Mesenchymal stem cell (in vitro differentiated cells and primary cell): ENCODE measurements at regions not wholly inside any gene's neighbourhood (a gene's known extent, or its start where the extent isn't known, plus 50 kb on each side); places are given as distances from the start of the nearest gene placed in this dataset.

ENCODE experiments used
- DNase-seq: peaks from one replicate; pipeline ENCODE4 v3.0.0-alpha.2; 2013
- H2AFZ ChIP-seq: one replicate; pipeline ENCODE4 v1.6.1; 2013; ENCODE audit warnings: low read depth, mild to moderate bottlenecking, control low read depth, inconsistent platforms, low read length, moderate library complexity
- H2AK5ac ChIP-seq: 2 replicates; pipeline ENCODE4 v1.6.1; 2013; ENCODE audit warnings: low read length, moderate library complexity, mild to moderate bottlenecking, inconsistent platforms; ENCODE audit not compliant: severe bottlenecking
- H2BK120ac ChIP-seq: one replicate; pipeline ENCODE4 v1.6.1; 2013; ENCODE audit warnings: low read depth, mild to moderate bottlenecking, inconsistent platforms, low read length, moderate library complexity
- H2BK12ac ChIP-seq, 2 experiments: one replicate each; pipeline ENCODE4 v1.6.1; 2013; ENCODE audit warnings: inconsistent platforms in 2 of 2, low read length in 2 of 2, mild to moderate bottlenecking in 2 of 2, moderate library complexity in 2 of 2, control low read depth in 1 of 2
- H2BK15ac ChIP-seq: one replicate; pipeline ENCODE4 v1.6.1; 2013; ENCODE audit warnings: mild to moderate bottlenecking, low read depth, inconsistent platforms; ENCODE audit not compliant: poor library complexity, severe bottlenecking
- H2BK5ac ChIP-seq: 2 replicates; pipeline ENCODE4 v1.6.1; 2013; ENCODE audit warnings: low read depth, mild to moderate bottlenecking, low read length, control low read depth, inconsistent platforms; ENCODE audit not compliant: poor library complexity, severe bottlenecking
- H3K14ac ChIP-seq, 2 experiments: one replicate each; pipeline ENCODE4 v1.6.1; 2013; ENCODE audit warnings: inconsistent platforms in 2 of 2, low read length in 2 of 2, control low read depth in 1 of 2, mild to moderate bottlenecking in 1 of 2, moderate library complexity in 1 of 2
- H3K18ac ChIP-seq, 2 experiments: one replicate each; pipeline ENCODE4 v1.6.1; 2013; ENCODE audit warnings: inconsistent platforms in 2 of 2, low read length in 2 of 2, control low read depth in 1 of 2, low read depth in 1 of 2, mild to moderate bottlenecking in 1 of 2
- H3K23ac ChIP-seq, 2 experiments: one replicate each; pipeline ENCODE4 v1.6.1; 2013; ENCODE audit warnings: inconsistent platforms in 2 of 2, low read length in 2 of 2, mild to moderate bottlenecking in 2 of 2, moderate library complexity in 2 of 2, control low read depth in 1 of 2
- H3K27ac ChIP-seq: 2 replicates; pipeline ENCODE4 v1.5.1; 2013; ENCODE audit warnings: mild to moderate bottlenecking, moderate library complexity, low read length, control low read depth, inconsistent platforms; ENCODE audit not compliant: poor library complexity, severe bottlenecking
- H3K27me3 ChIP-seq, 2 experiments: 2 replicates each; pipeline versions ENCODE4 v1.6.1 to v1.7.0; 2013; ENCODE audit warnings: low read length in 2 of 2, mild to moderate bottlenecking in 2 of 2, moderate library complexity in 2 of 2, control low read depth in 1 of 2, inconsistent platforms in 1 of 2; ENCODE audit not compliant: control insufficient read depth in 1 of 2, insufficient read depth in 1 of 2
- H3K36me3 ChIP-seq, 2 experiments: 2 replicates each; pipeline versions ENCODE4 v1.6.1 to v1.7.0; 2013; ENCODE audit warnings: low read length in 2 of 2, control low read depth in 1 of 2, inconsistent platforms in 1 of 2, low read depth in 1 of 2, mild to moderate bottlenecking in 1 of 2; ENCODE audit not compliant: insufficient read depth in 2 of 2, control insufficient read depth in 1 of 2
- H3K4ac ChIP-seq, 2 experiments: one replicate each; pipeline ENCODE4 v1.6.1; 2013; ENCODE audit warnings: inconsistent platforms in 2 of 2, low read length in 2 of 2, mild to moderate bottlenecking in 2 of 2, moderate library complexity in 2 of 2, control low read depth in 1 of 2, low read depth in 1 of 2
- H3K4me1 ChIP-seq: 2 replicates; pipeline ENCODE4 v1.6.1; 2013; ENCODE audit warnings: low read depth, low read length, control low read depth; ENCODE audit not compliant: control insufficient read depth, insufficient read depth
- H3K4me2 ChIP-seq: 2 replicates; pipeline ENCODE4 v1.6.1; 2013; ENCODE audit warnings: low read length, mild to moderate bottlenecking, inconsistent platforms; ENCODE audit not compliant: poor library complexity, severe bottlenecking
- H3K4me3 ChIP-seq, 2 experiments: 2 replicates each; pipeline versions ENCODE4 v1.5.1 to v1.7.0; 2013; ENCODE audit warnings: low read length in 2 of 2, mild to moderate bottlenecking in 2 of 2, control low read depth in 1 of 2, low read depth in 1 of 2; ENCODE audit not compliant: insufficient read depth in 1 of 2
- H3K79me1 ChIP-seq: replicated peaks from 2 replicates; pipeline ENCODE4 v1.6.1; 2013; ENCODE audit warnings: mild to moderate bottlenecking, control low read depth, low read length, inconsistent platforms; ENCODE audit not compliant: poor library complexity, severe bottlenecking
- H3K9ac ChIP-seq: 2 replicates; pipeline ENCODE4 v1.7.0; 2013; ENCODE audit warnings: mild to moderate bottlenecking, low read length, moderate library complexity
- H3K9me3 ChIP-seq: 2 replicates; pipeline ENCODE4 v1.7.0; 2013; ENCODE audit warnings: mild to moderate bottlenecking, low read length; ENCODE audit not compliant: control insufficient read depth
- H4K8ac ChIP-seq: one replicate; pipeline ENCODE4 v1.6.1; 2013; ENCODE audit warnings: inconsistent platforms, mild to moderate bottlenecking, low read length, moderate library complexity
- H4K91ac ChIP-seq: one replicate; pipeline ENCODE4 v1.6.1; 2013; ENCODE audit warnings: mild to moderate bottlenecking, low read length, inconsistent platforms
- WGBS: methylation state at CpG from one replicate; pipeline ENCODE4 v1.1.7; 2013; ENCODE audit warnings: mixed read lengths; 5-methylcytosine and 5-hydroxymethylcytosine counted together

DNA sequence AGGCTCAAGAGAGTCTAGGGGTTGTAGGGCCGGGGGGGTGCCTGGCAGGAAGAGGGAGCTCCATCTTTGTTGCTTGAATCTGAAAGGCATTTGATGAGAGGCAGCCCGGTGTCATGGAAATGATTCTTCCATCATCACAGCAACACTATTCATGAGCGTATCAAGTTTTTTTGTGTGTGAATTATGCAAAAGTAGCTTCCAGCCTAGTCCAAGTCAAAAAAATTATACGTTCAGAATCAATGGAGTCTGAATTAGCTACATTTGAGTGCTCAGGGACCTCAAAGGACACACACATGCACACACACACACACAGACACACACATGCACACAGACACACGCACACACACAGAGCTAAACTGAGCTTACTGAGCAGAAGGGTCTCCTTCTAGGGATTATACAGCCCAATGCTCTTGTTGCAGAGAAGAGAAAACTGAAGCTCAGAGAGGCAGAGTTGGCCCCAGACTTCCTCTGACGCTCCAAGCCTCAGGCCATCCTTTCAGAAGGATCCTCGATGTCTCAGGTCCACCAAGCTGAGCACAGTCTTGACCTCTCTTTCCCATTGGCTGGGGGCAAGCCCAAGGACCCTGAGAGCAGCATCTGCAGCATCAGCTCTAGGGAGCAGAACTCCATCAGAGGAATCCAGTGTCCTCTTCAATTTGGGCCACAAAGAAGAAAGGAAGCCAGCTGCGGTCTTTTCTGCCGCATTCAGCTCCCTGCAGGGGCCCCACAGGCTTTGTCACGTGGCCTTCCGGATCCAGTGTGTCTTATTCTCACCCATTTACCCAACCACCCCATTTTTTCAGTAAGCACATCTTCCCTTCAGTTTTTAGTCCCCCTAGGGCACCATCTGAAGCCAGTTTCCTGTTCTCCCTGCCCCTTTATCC lies 228.0 kb downstream of the UACA start:
- 82% methylated on average over 9 of the region's 11 CpGs for WGBS
- no peak overlapping the region for H2AFZ ChIP-seq
- no peak overlapping the region for H3K23ac ChIP-seq
- no peak overlapping the region for H3K4me2 ChIP-seq
- no peak overlapping the region for H4K91ac ChIP-seq
- no peaks in the 10 kb centered on the region for H3K36me3 ChIP-seq
- peaks cover 63 to 99% of the 10 kb centered on the region in 2 experiments for H3K27me3 ChIP-seq
- H2AK5ac ChIP-seq = no peak overlapping the region
- no peak overlapping the region for H2BK120ac ChIP-seq
- no peak overlapping the region for H2BK12ac ChIP-seq
- H3K9ac ChIP-seq = no peak overlapping the region
- H3K4ac ChIP-seq = no peak overlapping the region
- H2BK15ac ChIP-seq = no peak overlapping the region
- no peak overlapping the region for H3K27ac ChIP-seq
- no peak overlapping the region for H3K14ac ChIP-seq
- no peak for DNase-seq
- no peak overlapping the region for H3K4me3 ChIP-seq
- H3K9me3 ChIP-seq = no peaks in the 10 kb centered on the region
- H3K18ac ChIP-seq = no peak overlapping the region
- peaks cover 4% of the 10 kb centered on the region for H3K4me1 ChIP-seq
- H3K79me1 ChIP-seq = no peaks in the 10 kb centered on the region
- H2BK5ac ChIP-seq = no peak overlapping the region
- H4K8ac ChIP-seq = no peak overlapping the region

DNA sequence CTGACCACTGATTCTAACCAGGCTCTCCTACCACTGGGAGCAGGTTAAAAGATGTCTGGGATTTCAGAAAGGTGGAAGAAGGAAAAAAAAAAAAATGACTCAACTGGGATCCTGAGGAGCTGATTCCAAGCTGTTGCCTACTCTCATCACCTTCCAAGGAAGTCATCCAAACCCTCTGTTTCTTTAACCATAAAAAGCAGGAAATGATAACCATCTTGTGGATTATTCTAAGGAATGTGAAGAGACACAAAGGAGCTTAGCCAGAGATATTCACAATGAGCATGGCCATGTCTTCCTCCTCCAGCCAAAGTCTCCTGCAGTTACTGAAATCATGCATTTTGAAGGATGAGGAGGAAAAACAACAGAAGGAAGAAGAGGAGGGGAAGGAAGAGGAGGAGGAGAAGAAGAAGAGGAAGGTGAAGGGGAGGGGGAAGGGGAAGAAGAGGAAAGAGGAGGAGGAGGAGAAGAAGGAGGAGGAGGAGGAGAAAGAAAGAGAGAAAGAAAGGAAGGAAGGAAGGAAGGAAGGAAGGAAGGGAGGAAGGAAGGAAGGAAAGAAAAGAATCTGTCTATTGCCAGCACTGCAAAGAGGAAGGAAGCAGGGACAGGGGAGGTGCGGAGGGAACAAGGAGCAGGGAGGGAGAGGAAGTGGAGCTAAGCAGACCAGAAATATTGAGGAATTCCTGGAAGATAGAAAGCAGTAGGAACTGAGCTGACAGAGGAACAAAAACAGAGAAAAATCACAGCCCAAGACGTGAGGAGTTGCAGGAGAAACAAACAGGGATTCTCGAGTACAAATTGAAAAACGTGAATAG lies 229.2 kb downstream of the UACA start:
- no peak overlapping the region for H3K27ac ChIP-seq
- DNase-seq = no peak
- H3K4ac ChIP-seq = no peak overlapping the region
- H3K4me2 ChIP-seq = no peak overlapping the region
- no peak overlapping the region for H4K91ac ChIP-seq
- no peak overlapping the region for H3K23ac ChIP-seq
- no peak overlapping the region for H3K18ac ChIP-seq
- H2BK120ac ChIP-seq = no peak overlapping the region
- no peaks in the 10 kb centered on the region for H3K79me1 ChIP-seq
- H3K36me3 ChIP-seq = no peaks in the 10 kb centered on the region
- H2BK5ac ChIP-seq = no peak overlapping the region
- no peak overlapping the region for H3K14ac ChIP-seq
- H3K27me3 ChIP-seq = peaks cover 56 to 99% of the 10 kb centered on the region in 2 experiments
- no peaks in the 10 kb centered on the region for H3K9me3 ChIP-seq
- no peak overlapping the region for H3K4me3 ChIP-seq
- H3K4me1 ChIP-seq = peaks cover 4% of the 10 kb centered on the region
- no peak overlapping the region for H2BK12ac ChIP-seq
- no peak overlapping the region for H3K9ac ChIP-seq
- no peak overlapping the region for H4K8ac ChIP-seq
- no peak overlapping the region for H2AK5ac ChIP-seq
- 76% methylated on average over 4 of the region's 4 CpGs for WGBS
- no peak overlapping the region for H2BK15ac ChIP-seq
- H2AFZ ChIP-seq = no peak overlapping the region

DNA sequence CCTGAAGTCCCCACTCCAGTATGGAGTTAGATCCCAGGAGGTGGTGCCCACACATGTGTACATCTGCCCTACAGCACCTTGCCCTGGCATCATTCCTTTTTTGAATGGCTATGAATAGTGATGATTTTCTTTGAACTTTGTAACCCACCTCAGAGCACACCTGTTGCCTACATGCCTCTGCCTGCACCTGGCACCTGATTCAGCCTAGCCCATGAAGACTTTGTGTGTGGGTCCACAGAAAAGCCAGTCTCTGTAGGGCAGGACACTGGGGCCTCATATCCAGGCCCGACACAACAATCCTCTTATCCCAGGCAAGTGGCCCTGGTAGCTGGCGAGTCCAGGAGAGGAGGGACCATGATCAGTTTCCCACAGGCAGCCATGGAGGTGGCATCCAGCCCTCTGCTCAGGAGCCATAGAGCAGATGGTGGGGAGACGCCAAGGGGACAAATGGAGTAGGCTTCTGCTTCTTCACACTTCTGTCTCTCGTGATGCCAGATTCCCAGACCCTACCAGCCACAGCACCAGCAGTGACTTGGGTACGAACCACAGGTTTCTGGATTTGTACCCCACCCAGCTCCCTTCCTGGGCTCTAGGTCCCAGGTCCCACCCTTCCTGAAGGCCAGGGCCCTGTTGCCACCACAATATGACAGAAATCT lies 230.7 kb downstream of the UACA start:
- peaks cover 2% of the 10 kb centered on the region for H3K4me1 ChIP-seq
- H4K91ac ChIP-seq = no peak overlapping the region
- DNase-seq = no peak
- H2AFZ ChIP-seq = no peak overlapping the region
- H3K27me3 ChIP-seq = peaks cover 51 to 99% of the 10 kb centered on the region in 2 experiments
- H3K4ac ChIP-seq = no peak overlapping the region
- no peak overlapping the region for H3K18ac ChIP-seq
- no peak overlapping the region for H3K23ac ChIP-seq
- H3K14ac ChIP-seq = no peak overlapping the region
- no peak overlapping the region for H3K4me2 ChIP-seq
- WGBS = 93% methylated on average over 5 of the region's 5 CpGs
- no peak overlapping the region for H2BK12ac ChIP-seq
- no peak overlapping the region for H3K9ac ChIP-seq
- H3K9me3 ChIP-seq = no peaks in the 10 kb centered on the region
- H3K36me3 ChIP-seq = no peaks in the 10 kb centered on the region
- no peak overlapping the region for H2AK5ac ChIP-seq
- H2BK120ac ChIP-seq = no peak overlapping the region
- no peaks in the 10 kb centered on the region for H3K79me1 ChIP-seq
- H3K27ac ChIP-seq = no peak overlapping the region
- H2BK15ac ChIP-seq = no peak overlapping the region
- no peak overlapping the region for H4K8ac ChIP-seq
- H3K4me3 ChIP-seq = no peak overlapping the region
- no peak overlapping the region for H2BK5ac ChIP-seq

DNA sequence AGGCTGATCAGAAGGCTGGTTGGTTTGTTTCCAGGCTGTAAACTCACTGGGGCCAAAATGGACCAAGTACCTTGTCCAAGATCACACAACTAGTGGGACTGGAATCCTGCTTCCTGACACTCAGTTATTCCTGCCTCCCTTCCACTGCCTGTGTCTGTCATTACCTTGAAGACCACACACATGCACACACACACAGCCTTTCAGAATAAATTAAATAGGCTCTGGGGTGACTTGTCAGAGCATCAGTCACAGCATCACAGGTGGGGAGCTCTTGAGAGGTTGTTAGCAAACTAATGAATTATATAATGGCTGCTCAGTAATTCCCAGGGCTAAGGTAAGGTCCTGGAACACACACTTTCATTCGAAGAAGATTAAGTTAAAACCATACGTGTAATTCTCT lies 231.8 kb downstream of the UACA start:
- H3K36me3 ChIP-seq = no peaks in the 10 kb centered on the region
- H2AFZ ChIP-seq = no peak overlapping the region
- 100% methylated on average over 2 of the region's 2 CpGs for WGBS
- no peak overlapping the region for H2BK15ac ChIP-seq
- H3K9ac ChIP-seq = no peak overlapping the region
- H3K4me3 ChIP-seq = no peak overlapping the region
- H3K27ac ChIP-seq = no peak overlapping the region
- peaks cover 49 to 93% of the 10 kb centered on the region in 2 experiments for H3K27me3 ChIP-seq
- H3K14ac ChIP-seq = no peak overlapping the region
- no peaks in the 10 kb centered on the region for H3K79me1 ChIP-seq
- no peaks in the 10 kb centered on the region for H3K9me3 ChIP-seq
- no peak overlapping the region for H4K8ac ChIP-seq
- H3K4ac ChIP-seq = no peak overlapping the region
- no peak for DNase-seq
- no peak overlapping the region for H3K18ac ChIP-seq
- no peak overlapping the region for H2BK120ac ChIP-seq
- H3K23ac ChIP-seq = no peak overlapping the region
- H4K91ac ChIP-seq = no peak overlapping the region
- H2BK12ac ChIP-seq = no peak overlapping the region
- H2AK5ac ChIP-seq = no peak overlapping the region
- peaks cover 2% of the 10 kb centered on the region for H3K4me1 ChIP-seq
- no peak overlapping the region for H3K4me2 ChIP-seq
- no peak overlapping the region for H2BK5ac ChIP-seq
